T follicular helper cell (primary cell): ENCODE measurements at regions not wholly inside any gene's neighbourhood (a gene's known extent, or its start where the extent isn't known, plus 50 kb on each side); places are given as distances from the start of the nearest gene placed in this dataset.

ENCODE experiments used
- DNase-seq: peaks from one replicate; pipeline ENCODE4 v3.0.0-alpha.2; 2020; ENCODE audit warnings: low read depth

DNA sequence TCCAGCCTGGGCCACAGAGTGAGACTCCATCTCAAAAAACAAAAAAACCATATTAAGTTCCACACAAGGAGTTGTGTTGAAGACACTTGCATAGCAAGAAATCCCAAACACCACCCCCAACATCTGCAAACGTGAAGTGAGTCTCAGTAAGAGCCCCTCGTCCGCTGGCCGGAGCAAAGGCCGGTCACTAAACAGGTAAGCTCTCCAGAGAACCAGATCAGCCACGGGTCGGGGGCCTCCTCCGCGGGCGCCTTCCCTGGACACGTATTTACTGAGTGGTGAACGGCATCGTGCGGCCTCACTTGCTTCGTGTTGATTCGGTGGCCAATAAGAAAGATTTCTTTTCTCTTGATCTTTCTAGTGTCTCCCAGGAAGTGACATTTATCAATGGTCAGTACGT, 93.6 kb downstream of the MRPL36 start:
- no peak for DNase-seq

- no peak for DNase-seq
These were observed 95.0 kb downstream of the MRPL36 start for GRCh38 chr5:1704676-1705075.

DNA sequence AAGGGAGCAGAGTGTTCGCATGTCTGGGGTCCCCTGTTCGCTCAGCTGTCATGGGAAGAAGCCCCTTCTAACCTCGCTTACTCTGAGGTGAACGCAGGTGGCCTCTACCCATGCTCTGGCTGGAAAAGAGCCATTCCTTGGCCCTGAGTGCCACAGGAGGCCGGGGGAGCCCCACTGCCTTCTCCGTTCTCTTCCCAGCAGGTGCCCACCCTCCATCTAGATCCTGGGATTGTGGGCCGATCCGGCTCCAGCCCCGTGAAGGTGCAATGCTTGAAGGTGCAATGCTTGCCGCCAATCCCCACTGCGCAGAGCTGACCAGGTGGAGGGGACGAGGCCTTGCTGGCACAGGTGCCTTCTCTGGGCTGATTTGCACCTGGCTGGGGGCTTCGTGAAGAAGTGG, 95.4 kb downstream of the MRPL36 start:
- no peak for DNase-seq

DNA sequence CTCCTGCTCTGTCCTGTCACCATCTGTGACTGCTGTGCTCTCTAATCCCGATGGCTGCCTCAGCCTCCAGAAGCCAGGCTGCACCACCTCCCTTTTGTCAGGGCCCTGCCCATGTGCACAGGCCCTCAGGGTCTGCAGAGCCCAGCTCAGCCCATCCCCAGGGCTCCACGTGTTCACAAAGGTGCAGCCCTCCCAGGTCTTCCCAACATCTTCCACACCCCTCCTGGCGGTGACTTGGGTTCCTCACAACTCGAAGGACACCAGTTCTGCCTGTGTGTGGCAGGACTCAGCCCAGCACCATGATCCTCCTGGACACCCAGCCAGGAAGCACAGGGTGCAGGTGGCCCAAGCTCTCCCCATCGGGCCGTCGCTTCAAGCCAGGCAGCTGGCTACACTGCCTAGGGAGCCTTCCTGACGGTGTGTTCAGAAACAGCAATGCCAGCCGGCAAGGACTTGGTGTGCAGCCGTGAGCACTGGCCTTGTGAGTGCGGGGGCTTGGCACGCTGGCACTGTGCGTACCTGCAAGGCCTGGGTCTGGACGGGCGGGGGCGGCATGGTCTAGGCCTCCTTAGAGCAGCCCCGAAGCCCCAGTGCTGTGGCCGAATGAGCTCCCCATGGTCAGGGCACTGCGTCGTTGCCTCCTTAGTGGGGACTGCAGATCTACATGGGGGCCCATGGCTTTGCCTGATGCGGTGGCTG, 96.1 kb downstream of the MRPL36 start:
- DNase-seq = no peak

GRCh38 chr5:1702318-1702717, 97.3 kb downstream of the MRPL36 start:
- DNase-seq = no peak

- DNase-seq = no peak
These were observed 97.8 kb downstream of the MRPL36 start for GRCh38 chr5:1701884-1702283.

DNA sequence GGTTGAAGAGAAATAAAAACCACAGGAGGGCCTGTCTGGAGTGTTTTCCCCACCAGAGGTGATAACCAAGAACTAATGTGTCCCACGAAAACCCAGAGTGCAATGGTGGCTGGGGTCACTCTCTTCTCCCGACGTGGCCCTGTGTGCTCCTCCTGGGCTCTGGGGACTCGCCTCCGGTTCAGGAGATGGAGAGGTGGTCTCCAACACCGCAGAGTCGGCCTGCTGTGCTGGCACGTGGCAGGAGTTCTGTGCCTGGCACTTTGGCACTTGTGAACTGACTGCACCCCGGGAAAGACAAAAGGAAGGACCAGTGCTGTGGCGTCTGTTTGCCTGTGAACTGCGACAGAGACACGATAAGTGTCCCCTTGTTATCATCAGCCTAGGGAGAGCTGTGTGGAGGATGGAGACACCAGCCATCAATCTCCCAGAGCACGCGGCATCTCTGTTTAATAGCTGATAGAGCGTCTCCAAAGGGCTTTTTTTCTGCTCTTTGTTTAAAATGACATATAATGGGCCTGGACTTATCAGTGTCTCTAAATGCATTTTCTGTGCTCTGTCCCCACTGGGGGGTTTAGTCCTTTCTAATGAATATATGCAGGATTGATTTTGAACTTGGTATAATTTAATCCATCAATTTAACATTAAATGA, 98.3 kb downstream of the MRPL36 start:
- no peak for DNase-seq

DNA sequence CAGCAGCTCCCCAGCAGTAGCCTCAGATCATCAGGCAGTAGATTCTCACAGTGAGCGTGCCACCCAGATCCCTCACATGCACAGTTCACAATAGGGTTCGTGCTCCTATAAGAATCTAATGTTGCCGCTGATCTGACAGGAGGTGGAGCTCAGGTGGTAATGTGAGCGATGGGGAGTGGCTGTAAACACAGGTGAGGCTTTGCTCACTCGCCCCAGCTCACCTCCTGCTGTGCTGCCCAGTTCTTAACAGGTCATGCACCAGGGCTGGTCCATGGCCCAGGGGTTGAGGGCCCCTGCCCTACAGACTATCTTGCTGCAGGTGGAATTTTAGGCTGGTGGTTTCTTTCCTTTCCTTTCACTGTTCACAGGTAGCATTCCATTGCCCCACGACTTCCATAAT, 100.2 kb downstream of the MRPL36 start:
- DNase-seq = no peak

DNA sequence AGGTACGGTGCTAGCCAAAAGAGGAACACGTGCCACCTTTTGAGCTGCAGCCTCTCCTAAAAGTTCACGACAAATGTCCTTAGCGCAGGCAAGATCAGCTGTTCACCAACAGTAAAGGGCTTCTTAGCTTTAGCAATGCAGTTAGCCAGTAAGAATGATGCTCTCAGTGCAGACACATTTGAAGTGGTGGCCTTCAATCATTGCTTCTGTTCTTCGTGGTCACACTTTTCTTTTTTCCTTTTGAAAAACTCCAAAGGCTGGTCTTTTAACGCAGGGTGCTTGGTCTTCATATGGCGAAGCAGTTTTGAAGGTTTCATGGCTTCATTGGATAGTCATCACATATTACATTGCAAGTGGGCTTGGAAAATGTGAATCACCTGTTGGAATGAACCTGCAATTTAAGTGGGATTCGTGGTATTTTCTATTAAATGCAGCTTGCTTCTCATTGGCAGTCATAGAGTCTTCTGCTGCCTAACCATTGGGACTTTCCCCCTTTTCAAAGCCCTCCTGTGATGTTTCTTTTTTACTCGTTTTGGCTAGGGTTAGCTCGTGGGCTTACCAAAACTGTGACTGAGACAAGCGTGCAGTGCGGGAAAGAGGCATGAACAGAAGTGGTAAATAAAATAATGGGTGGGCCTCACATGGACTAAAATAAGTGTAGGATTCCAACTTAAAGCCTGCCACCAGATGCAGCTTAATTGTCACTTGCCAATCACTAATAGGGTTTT, 100.9 kb downstream of the MRPL36 start:
- DNase-seq = no peak

DNA sequence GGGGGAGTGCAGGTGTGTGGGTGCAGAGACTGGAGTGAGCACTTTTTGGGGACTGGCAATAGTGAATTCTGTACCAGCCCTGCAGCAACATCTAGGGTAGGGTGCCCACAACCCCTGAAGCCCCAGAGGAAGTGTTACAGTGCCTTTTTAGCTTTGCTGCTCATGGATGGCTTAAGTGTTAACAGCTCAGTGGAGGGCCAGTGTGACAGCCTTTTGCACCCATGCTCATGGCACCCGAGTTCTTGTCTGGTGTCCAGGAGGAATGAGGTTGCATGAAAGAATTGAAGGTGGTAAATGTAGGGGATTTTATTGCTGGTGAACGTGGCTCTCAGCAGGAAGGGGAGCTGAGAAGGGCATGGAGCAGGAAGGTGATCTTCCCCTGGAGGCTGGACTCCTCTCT, 107.3 kb downstream of the MRPL36 start:
- no peak for DNase-seq

- DNase-seq = no peak
These were observed 112.2 kb downstream of the MRPL36 start for GRCh38 chr5:1687301-1687970.

DNA sequence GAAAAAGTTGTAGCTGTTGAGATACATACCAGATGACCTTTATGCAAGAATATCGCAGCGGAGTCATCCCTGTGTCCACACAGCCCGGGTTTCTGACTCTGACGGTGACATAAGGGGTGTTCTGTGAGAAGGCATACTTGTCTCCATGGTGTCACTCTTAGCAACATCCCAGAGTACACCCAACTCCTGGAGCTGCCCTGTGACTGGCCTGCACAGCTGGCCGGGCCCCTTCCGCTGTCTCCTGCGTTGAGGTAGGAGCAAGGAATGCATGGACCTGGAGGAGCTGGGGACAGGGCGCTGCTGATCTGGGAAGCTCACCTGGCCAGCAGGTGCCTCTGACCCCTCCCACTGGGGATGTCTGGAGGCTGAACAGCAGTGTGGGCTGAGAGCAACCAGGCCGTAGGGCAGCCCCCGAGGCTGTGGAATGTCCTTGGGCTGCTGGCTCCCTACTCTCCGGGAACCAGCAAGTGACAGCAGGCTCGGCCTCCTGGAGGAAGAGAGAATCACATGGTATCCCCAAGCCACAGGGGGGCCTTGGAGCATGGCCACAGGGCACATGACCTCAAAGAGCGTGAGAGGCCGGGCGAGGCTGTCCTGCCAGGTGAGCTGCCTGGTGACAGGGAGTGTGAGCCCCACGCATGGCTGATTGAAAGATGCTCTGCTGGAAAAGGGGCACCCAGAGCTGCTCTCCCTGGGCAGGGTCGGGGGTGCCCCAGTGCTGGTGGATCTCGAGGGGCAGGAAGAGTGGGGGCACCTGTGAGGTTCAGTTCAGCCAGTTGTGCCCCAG, 113.4 kb downstream of the MRPL36 start:
- no peak for DNase-seq

DNA sequence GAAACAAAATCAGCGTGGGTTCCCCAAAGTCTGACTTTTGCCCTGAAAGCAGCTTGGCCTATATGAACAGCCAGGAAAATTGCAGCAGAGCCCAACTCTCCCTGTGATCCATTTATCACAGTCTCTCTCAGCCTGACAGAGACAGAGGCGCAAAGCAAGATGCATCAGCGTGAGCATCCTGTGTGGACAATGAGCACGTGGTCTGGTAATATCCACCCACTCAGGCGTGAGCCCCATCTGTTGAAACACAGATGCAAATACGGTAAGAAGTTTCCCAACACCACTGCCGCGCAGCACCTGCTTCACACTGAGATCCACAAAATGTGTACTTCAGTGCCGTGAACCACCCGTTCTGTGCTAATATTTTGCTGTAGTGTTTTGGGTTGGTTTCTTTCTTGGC, 114.6 kb downstream of the MRPL36 start:
- no peak for DNase-seq

DNA sequence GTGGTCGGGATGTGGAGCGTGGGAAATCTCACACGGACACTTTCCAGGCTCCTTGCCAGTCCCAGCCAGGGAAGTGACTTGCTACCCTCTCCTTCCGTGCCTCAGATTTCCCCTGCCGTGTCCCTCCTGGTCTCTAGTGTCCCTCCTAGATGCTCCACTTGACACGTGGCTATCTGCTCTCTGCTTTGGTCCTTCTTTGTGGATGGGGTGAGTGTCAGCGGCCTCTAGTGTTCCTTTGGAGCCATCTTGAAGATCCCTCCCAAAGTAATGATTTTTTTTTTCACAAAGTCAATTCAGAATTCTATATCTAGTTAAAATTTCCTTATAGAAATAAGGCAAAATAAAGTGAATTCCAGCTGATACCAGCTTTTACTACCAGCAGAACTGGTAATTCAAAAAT, 117.7 kb downstream of the MRPL36 start:
- no peak for DNase-seq

GRCh38 chr5:1673042-1673677, 126.5 kb downstream of the MRPL36 start:
- DNase-seq = no peak

GRCh38 chr5:1672396-1672795, 127.2 kb downstream of the MRPL36 start:
- no peak for DNase-seq

- no peak for DNase-seq
These were observed 128.3 kb downstream of the MRPL36 start for GRCh38 chr5:1671351-1671750.

DNA sequence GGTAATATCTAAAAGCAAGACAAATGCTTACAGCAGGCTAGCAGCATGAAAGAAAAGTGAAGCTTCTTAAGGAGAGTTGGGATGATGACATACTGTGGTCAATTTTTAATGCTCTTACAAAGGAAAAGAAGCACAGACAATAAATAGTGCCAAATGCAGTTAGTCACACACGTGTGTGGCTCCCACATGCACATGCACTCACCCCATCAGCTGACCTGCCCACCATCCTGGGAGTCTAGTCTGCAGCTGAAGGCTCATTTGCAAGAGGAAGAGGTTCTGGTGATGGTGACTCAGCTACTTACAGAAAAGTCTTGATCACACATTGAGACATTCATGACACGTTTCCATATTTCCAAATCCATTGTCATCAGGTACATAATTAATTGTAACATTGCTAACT, 129.3 kb downstream of the MRPL36 start:
- DNase-seq = no peak

GRCh38 chr5:1669276-1670155, 130.1 kb downstream of the MRPL36 start:
- DNase-seq = no peak

DNA sequence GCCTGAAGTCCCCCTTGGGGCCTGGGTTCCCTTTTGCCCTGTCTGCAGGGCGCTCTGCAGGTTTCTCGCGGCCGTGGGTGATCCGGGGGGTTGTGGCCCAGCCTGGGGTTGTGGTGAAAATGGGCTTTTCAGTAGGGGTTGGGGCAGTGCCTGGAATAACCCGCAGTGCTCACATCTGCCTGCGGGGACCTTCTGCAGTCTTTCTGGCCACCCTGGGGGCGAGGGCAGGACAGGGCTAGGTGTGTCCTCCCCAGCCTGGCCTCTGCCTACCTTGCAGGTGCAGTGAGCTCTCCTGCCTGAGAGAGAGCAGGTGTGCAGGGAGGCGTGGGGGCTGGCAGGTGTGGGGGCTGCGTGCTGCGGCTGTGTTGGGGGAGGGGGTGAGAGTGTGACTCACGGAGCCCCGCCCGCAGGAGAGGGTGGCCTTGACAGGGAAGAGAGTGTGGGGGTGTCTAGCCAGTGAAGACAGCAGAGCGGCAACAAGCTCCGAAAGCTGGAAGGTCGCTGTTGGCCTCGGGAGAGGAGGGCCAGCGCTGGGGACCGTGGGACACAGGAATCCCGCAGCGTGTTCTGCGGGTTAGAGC, 131.4 kb downstream of the MRPL36 start:
- no peak for DNase-seq
